Tibial nerve (tissue), 4 donors: ENCODE measurements at regions not wholly inside any gene's neighbourhood (a gene's known extent, or its start where the extent isn't known, plus 50 kb on each side); places are given as distances from the start of the nearest gene placed in this dataset.

Source experiments
- CTCF ChIP-seq, 5 experiments: fragments of 200-600 bp in 3 of 5; fragments of 450-650 bp in 2 of 5; sonication (generic) in 3 of 5; IDR thresholded peaks; one replicate each; pipeline ENCODE4 v1.5.1; 2016 to 2019; ENCODE audit warnings: antibody characterized with exemption in 5 of 5, mild to moderate bottlenecking in 3 of 5, moderate library complexity in 2 of 5
- EP300 ChIP-seq, 2 donors: sonication (generic); formaldehyde crosslinking; IDR thresholded peaks; one replicate each; pipeline ENCODE4 v1.6.1; 2017; ENCODE audit warnings: antibody characterized with exemption in 2 of 2, mild to moderate bottlenecking in 1 of 2
- POLR2A ChIP-seq, 2 donors: fragments of 450-650 bp; IDR thresholded peaks; one replicate each; pipeline ENCODE4 v1.6.1; 2017; ENCODE audit warnings: antibody characterized with exemption in 2 of 2, mild to moderate bottlenecking in 2 of 2, moderate library complexity in 2 of 2

GRCh38 chr3:104521606-104522336, 844.9 kb upstream of the ALCAM start:
- TF ChIP-seq CTCF (IDR thresholded peaks at IDR 0.05) (no peak), EP300 (IDR thresholded peaks at IDR 0.05) (no peak), POLR2A (IDR thresholded peaks at IDR 0.05) (no peak)
